ENCODE measurements at regions not wholly inside any gene's neighbourhood (a gene's known extent, or its start where the extent isn't known, plus 50 kb on each side); places are given as distances from the start of the nearest gene placed in this dataset.
"Not testable (repeated sequence)": the region's sequence is repeated elsewhere in the genome, so short reads cannot be mapped to it uniquely, and the experiment has no call there.

DNA sequence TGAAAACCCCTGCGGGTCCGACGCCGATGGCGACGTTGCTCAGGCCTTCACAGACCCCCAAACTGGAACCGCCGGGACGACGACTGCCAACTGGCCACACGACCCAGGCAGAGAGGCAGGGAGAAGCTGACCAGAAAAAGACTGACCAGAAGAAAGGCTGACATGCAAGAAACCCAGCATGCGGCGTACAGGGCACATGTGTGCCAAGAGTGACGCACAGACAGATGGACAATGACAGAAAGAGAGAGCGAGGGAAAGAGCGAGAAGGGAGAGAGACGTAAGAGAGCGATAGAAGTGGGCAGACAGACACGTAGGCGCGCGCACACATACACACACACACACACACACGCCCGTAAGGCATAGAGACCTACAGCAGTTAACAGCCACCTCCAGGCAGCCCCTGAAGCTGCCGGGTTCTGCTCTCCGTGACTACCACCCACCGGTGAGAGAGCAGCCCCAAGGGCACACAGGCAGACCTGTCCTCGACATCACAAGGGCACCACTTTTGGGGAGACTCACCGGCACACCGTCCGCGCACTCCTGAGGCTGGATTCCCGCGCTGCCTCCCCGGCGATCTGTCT, 67.2 kb upstream of the ZNF527 start:
- DNase-seq, result no peak

DNA sequence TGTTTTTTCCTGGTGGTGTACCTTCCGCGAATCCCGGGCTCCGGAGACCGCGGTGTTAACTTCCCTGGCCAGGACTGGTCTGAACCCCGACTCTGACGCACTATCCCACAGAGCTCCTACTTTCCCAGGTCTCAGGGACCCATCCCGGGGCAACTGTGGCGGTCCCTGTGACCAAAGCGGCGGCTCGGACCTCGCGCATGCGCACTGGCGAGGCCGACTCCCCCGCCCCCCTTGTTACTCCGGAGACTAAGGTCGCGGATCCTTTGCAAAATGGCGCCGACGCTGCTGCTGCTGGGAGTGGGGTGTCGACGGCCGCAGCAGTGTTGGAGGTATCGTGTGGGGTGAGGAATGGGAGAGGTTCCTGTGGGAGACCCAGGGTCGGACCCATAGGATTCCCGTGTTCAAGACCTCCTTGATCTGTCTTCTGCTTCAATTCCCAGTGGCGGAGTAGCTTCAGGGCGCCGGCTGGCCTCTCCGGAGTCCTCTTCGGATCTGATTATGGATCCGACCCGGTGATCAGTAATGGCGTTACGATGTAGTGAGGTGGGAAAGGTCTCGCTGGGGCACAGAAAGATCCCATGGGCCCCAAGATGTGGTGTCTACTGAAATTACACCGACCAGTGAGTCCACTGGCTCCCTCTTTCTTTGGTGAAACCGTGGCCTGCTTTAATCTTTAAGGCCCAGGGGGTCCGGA, 66.6 kb upstream of the ZNF527 start:
- no peak for DNase-seq

DNA sequence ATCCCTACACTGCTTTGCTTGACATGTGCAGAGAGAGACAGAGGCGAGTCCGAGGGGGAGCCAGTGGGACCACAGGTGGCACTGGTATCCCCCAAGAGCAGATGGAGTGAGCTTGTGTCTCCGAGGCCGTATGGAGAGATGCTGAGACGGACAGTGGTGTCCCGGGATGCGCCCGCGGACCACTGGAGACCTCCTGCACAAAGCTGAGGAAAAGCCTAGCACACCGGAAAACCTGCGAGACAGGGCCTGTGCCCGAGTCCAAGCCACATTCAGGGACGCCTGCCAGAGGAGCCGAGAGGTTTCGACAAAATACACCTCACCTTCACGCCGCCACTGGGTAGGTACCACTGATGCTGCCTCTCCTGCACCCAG, 66.0 kb upstream of the ZNF527 start:
- no peak for DNase-seq

DNA sequence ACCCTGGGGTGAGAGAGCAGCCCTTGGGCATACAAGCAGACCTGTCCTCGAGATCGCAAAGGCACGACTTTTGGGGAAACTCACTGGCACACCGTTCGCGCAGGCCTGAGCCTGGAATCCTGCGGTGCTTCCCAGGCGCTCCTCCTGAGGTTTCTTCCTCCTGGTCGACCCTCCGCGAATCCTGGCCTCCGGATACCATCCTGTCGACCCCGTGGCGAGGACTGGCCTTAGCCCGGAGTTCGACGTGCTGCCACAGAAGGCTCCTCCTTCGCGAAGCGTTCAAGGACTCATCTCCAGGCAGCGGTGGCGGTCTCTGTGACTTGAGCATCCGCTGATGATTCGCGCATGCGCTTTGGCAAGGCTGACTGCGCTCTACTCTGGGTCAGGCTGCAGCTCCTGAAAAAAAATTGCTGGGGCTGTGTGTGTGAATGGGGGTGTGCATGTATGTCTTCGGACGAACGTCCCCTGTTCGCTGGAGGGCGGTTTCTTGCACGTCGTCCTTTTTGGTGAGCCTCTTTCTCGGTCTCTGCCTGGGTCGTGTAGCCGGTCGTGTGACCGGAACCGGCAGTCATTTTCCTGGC, 64.4 kb upstream of the ZNF527 start:
- no peak for DNase-seq

DNA sequence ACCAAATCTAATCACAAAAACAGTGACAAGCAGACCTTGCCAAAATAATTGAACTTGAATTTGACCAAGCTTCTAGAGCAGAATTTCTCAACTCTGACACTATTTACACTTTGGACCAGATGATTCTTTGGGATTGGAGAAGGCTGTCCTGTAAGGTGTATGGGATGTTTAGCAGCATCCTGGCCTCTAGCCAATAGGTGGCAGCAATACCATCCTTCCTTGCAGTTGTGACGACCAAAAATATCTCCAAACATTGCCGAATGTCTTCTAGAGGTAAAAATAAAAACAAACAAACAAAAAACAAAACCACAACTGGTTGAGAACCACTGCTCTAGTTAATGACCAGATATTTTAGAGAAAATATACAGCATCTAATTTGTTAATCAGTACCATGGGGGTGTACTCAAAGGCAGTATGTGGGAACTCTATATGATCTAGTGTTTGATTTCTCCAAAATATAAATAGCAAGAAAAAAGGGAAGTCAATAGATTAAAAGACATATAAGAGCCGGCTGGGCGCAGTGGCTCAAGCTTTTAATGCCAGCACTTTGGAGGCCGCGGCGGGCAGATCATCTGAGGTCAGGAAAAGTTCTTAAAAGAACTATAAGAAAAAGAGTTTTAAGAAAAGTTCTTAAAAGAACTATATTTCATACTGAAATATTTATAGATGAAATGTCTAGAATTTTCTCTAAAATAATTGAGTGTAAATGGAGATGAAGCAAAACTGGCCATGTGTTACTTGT, 60.9 kb upstream of the ZNF527 start:
- no peak for DNase-seq

DNA sequence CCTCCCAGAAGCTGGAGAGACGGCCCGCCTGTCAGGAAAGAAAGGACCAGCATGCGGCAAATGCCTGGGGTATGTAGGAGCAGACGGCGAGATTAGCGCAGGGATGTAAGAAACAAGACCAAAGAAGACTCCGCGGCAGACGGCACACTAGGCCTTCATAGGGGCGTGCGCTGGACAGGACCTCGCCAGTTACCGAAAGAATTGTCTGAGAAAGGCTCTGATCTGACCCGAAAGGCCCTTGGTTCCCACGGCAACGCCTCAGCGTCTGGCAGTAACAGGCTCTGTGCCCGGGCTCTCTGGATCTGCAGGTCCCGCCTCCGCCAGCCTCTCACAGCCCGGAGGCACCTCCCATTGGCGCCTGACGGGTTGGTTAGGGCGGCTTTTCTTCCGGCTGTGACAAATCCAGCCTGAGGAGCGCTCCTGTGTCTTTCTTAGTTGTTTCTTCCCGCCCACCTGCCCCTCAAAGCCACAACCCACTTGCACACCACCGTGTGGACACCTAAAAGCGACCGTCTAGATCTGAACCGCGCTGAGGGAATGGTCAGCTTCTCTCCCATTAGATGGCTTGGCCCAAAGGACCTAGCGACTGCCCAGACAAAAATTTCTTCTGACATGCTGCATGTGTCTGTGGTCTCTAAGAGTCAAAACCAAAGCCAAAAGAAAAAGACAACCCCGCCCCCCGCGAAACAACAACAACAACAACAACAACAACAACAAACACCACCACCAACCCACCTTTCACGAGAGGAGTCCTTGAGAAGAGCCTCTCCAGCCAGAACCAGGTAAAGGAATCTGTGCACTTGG, 58.2 kb upstream of the ZNF527 start:
- not testable (repeated sequence) for DNase-seq

DNA sequence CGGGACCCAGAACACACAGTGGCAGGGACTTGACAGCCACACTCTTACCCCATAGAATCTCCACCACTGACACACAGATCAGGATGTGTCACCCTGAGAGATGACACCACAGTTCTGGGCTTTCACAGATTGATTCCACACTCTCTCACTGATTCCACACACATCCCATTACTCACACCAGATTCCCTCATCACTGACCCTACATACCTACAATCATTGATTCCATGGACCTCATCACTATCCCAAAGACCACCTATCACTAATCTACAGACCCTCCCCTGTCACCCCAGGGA, 57.6 kb upstream of the ZNF527 start:
- no peak for DNase-seq

DNA sequence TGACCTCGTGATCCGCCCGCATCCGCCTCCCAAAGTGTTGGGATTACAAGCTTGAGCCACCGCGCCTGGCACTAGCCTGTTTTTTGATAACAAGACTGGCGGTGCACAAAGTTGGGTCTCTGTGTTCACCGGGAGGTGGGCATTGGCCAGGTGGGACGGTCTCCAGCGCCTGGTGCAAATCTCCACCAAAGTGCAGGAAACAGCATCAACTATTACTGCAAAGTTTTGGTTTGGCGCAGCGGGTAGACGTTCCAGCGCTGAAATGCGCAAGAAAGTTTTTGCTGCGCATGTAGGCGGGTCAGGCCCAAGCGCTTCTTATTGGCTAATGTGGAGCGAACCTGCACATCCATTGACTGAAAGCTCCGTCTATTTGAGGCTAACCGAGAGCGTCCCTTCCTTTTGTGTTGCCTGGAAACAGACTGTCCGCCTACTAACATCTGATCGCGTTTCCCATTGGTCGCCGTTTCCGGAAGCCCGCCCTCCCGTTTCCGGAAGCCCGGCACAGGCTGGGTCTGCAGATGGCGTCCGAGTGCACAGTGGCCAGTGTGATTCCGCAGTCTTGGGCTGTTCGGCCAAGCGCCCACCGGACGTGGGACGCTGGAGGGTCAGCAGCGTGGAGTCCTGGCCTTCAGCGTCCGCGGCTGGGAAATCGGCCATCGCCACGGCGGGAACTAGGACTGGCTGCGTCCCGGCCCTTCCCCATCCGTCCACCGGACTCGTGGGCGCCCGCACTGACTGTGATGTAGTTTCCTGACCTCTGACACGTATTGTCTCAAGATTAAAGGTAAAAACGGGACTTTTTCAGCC, 53.3 kb upstream of the ZNF527 start:
- peak; percentile 100 for DNase-seq

DNA sequence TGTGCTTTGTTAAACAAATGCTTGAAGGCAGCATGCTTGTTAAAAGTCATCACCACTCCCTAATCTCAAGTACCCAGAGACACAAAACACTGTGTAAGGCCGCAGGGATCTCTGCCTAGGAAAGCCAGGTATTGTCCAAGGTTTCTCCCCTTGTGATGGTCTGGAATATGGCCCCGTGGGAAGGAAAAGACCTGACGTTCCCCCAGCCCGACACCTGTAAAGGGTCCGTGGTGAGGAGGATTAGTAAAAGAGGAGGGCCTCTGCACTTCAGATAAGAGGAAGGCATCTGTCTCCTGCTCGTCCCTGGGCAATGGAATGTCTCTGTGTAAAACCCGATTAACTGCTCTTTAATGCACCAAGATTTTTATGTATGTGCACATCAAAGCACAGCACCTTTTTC, 49.9 kb upstream of the ZNF527 start:
- DNase-seq, result not testable (repeated sequence)

All from HCEC 1CT (cell line).